RWPE2 (cell line): ENCODE measurements at regions not wholly inside any gene's neighbourhood (a gene's known extent, or its start where the extent isn't known, plus 50 kb on each side); places are given as distances from the start of the nearest gene placed in this dataset.

Experiments used
- ATAC-seq: fragments of 200-7000 bp; cut with Tn5 transposase; 3 replicates; pipeline ENCODE4 v1.9.1; 2021; ENCODE audit warnings: low read depth
- DNase-seq: peaks from one replicate; pipeline ENCODE4 v3.0.0-alpha.2; 2020; ENCODE audit warnings: low spot score
- H3K27ac ChIP-seq: fragments of 450-650 bp; 2 replicates; pipeline ENCODE4 v1.5.1; 2017; ENCODE audit warnings: mild to moderate bottlenecking; ENCODE audit not compliant: poor library complexity, severe bottlenecking
- H3K27me3 ChIP-seq: fragments of 250-450 bp; sonication (Bioruptor Pico); 2 replicates; pipeline ENCODE4 v1.5.1; 2021; ENCODE audit warnings: mild to moderate bottlenecking, moderate library complexity; ENCODE audit not compliant: insufficient read depth, poor library complexity, severe bottlenecking
- H3K36me3 ChIP-seq: fragments of 250-450 bp; sonication (Bioruptor Pico); 2 replicates; pipeline ENCODE4 v1.5.1; 2020; ENCODE audit warnings: low read depth, mild to moderate bottlenecking, moderate library complexity
- H3K4me1 ChIP-seq: fragments of 250-450 bp; sonication (Bioruptor Pico); 2 replicates; pipeline ENCODE4 v1.5.1; 2021; ENCODE audit warnings: mild to moderate bottlenecking, moderate library complexity; ENCODE audit not compliant: insufficient read depth, poor library complexity, severe bottlenecking
- H3K4me3 ChIP-seq: fragments of 250-450 bp; sonication (Bioruptor Pico); 2 replicates; pipeline ENCODE4 v1.5.1; 2021; ENCODE audit warnings: mild to moderate bottlenecking, moderate library complexity; ENCODE audit not compliant: severe bottlenecking
- H3K9me3 ChIP-seq: fragments of 250-450 bp; sonication (Bioruptor Pico); 2 replicates; pipeline ENCODE4 v1.5.1; 2021; ENCODE audit warnings: mild to moderate bottlenecking, moderate library complexity; ENCODE audit not compliant: severe bottlenecking
- TF ChIP-seq, protein P1 (sequence below): fragments of 450-650 bp; IDR thresholded peaks from one replicate; pipeline ENCODE4 v1.5.1; 2017; ENCODE audit warnings: mild to moderate bottlenecking, moderate library complexity; ENCODE audit not compliant: poor library complexity, severe bottlenecking

DNA sequence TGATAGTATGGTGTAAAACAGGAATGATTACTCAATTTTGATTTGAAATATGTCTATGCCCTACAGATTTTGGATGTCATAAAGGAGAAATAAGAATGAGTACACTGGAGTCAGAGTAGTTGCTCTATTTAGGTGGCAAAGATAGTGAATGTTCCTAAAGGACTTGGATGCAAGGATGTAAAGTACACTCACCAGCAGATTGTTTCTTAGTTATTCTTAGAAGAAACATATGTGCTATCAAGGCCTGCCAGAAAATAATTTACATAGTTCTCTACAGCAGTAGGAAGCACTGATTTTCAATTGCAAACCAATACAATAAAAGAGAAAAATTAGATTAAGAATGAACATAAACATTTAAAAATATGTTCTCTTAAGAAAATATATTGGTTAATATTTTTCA is 259.4 kb downstream of the PPP1R3A start:
- ATAC-seq, result no peak
- Histone ChIP-seq H3K9me3 (no peaks in the 10 kb centered on the region), H3K27me3 (no peaks in the 10 kb centered on the region), H3K4me3 (no peak overlapping the region), H3K27ac (no peak overlapping the region), H3K4me1 (no peaks in the 10 kb centered on the region), H3K36me3 (no peaks in the 10 kb centered on the region)
- TF ChIP-seq, protein P1, sequence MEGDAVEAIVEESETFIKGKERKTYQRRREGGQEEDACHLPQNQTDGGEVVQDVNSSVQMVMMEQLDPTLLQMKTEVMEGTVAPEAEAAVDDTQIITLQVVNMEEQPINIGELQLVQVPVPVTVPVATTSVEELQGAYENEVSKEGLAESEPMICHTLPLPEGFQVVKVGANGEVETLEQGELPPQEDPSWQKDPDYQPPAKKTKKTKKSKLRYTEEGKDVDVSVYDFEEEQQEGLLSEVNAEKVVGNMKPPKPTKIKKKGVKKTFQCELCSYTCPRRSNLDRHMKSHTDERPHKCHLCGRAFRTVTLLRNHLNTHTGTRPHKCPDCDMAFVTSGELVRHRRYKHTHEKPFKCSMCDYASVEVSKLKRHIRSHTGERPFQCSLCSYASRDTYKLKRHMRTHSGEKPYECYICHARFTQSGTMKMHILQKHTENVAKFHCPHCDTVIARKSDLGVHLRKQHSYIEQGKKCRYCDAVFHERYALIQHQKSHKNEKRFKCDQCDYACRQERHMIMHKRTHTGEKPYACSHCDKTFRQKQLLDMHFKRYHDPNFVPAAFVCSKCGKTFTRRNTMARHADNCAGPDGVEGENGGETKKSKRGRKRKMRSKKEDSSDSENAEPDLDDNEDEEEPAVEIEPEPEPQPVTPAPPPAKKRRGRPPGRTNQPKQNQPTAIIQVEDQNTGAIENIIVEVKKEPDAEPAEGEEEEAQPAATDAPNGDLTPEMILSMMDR, result no peak
- no peak for DNase-seq

DNA sequence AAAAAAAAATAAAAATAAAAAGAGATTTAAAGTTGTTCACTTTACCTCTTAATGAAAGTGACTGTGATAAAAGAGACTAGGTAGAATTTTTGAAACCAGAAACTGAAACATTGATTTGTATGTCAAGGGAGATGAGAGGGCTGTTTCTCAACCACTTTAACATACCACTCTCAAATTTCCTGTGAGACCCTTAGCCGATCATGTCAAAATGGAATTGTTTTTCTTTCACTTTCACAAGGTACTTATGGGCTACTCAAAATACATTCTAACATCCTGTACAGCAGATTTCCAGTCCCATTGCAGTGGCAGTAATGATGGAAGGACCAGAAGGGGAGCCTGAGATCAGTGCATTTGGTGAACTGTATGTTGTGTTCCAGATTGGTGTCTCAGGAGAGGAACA is 261.2 kb downstream of the PPP1R3A start:
- no peak overlapping the region for H3K4me3 ChIP-seq
- no peak for DNase-seq

DNA sequence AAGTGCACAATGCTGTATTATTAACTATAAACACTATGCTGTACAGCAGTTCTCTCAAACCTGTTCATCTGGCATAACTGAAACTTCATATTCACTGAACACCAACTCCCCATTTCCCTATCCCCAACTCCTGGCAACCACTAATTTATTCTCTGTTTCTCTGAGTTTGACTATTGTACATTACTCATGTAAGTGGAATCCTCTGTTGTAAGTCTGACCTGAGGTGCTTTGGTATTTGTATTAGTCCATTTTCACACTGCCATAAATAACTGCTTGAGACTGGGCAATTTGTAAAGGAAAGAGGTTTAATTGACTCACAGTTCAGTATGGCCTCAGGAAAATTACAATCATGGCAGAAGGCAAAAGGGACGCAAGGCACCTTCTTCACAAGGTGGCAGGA is 266.3 kb downstream of the PPP1R3A start:
- TF ChIP-seq, protein P1, result no peak
- H3K27me3 ChIP-seq, result no peaks in the 10 kb centered on the region
- H3K27ac ChIP-seq, result peak overlapping the region; percentile 11
- peak; percentile 95 for ATAC-seq
- H3K36me3 ChIP-seq, result no peaks in the 10 kb centered on the region
- H3K4me1 ChIP-seq, result peaks cover 4% of the 10 kb centered on the region
- DNase-seq, result no peak
- no peaks in the 10 kb centered on the region for H3K9me3 ChIP-seq
- H3K4me3 ChIP-seq, result no peak overlapping the region

More for the DNA sequence above, 261.2 kb downstream of the PPP1R3A start:
- Histone ChIP-seq H3K36me3 (no peaks in the 10 kb centered on the region), H3K27ac (no peak overlapping the region), H3K27me3 (no peaks in the 10 kb centered on the region), H3K4me1 (peaks cover 3% of the 10 kb centered on the region), H3K9me3 (no peaks in the 10 kb centered on the region)
- TF ChIP-seq, protein P1, result no peak
- no peak for ATAC-seq

DNA sequence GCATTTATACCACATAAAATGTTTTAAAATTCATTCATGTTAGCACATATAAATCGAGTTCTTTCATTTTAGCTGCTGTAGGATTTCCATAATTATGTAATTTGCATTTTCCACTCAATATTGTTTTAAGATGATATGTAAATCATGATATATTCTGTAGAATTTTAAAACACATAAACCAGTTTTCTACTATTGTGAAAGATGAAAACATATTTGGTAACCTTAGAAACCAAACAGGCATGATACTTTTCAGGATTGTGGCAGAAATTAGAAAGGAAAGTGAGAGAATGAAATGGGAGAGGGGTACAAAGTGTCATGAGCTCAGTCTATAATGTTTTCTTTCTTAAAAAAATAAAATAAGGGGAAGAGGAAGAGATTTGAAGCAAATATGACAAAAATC is 269.3 kb downstream of the PPP1R3A start:
- H3K9me3 ChIP-seq, result peaks cover 2% of the 10 kb centered on the region
- no peak overlapping the region for H3K4me3 ChIP-seq
- TF ChIP-seq, protein P1, result no peak
- ATAC-seq, result no peak
- H3K27me3 ChIP-seq, result no peaks in the 10 kb centered on the region
- no peaks in the 10 kb centered on the region for H3K36me3 ChIP-seq
- no peak for DNase-seq
- H3K27ac ChIP-seq, result no peak overlapping the region
- H3K4me1 ChIP-seq, result peaks cover 4% of the 10 kb centered on the region

DNA sequence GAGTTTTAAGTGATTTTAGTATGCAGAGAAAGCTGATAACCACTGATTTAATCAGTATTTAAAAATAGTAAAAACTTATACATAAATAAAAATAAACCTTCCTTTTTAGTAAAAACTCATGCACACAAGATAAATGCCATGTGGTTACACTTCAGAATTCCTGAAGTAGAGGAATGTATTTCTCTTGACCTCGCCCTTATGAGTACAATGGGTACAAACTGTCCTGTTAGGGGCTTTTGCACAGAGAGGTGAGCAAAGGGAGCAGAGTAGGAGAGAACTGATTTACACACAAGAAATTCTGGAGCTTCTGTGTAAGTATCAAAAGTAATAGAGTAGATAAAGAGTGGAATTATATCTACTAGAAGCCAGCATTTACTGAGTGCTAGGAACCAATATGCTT is 279.6 kb downstream of the PPP1R3A start:
- no peaks in the 10 kb centered on the region for H3K36me3 ChIP-seq
- H3K4me1 ChIP-seq, result peaks cover 47% of the 10 kb centered on the region
- no peaks in the 10 kb centered on the region for H3K9me3 ChIP-seq
- ATAC-seq (peak; percentile 26; the same call in 2 of the 3 replicates), DNase-seq (no peak)
- no peaks in the 10 kb centered on the region for H3K27me3 ChIP-seq
- TF ChIP-seq, protein P1, result no peak
- peak overlapping the region; percentile 92 for H3K27ac ChIP-seq
- no peak overlapping the region for H3K4me3 ChIP-seq
